ENCODE measurements at regions not wholly inside any gene's neighbourhood (a gene's known extent, or its start where the extent isn't known, plus 50 kb on each side); places are given as distances from the start of the nearest gene placed in this dataset.
A peak's percentile ranks its signal among the peaks of the same experiment; 100 is the strongest.

GRCh38 chrX:115892787-115893671 is 277.5 kb upstream of the AGTR2 start:
- TF ChIP-seq CTCF (conservative IDR thresholded peaks at IDR 0.05) = peak; percentile 44
- no peak for TF ChIP-seq ZFX (IDR thresholded peaks at IDR 0.05)
